KMS-11 (cell line): ENCODE measurements at regions not wholly inside any gene's neighbourhood (a gene's known extent, or its start where the extent isn't known, plus 50 kb on each side); places are given as distances from the start of the nearest gene placed in this dataset.

Experiments used
- H2AFZ ChIP-seq: fragments of 200-600 bp; sonication (generic); 2 replicates; pipeline ENCODE4 v1.6.1; 2016; ENCODE audit warnings: antibody characterized with exemption, mixed run types, low read depth
- H3K27ac ChIP-seq: fragments of 200-600 bp; sonication (generic); 2 replicates; pipeline ENCODE4 v1.6.1; 2016; ENCODE audit warnings: mild to moderate bottlenecking, mixed run types
- H3K27me3 ChIP-seq: fragments of 200-600 bp; sonication (generic); 2 replicates; pipeline ENCODE4 v1.6.1; 2017; ENCODE audit warnings: mild to moderate bottlenecking, low read depth, mixed run types, moderate library complexity; ENCODE audit not compliant: insufficient read depth
- H3K36me3 ChIP-seq: fragments of 200-600 bp; sonication (generic); 2 replicates; pipeline ENCODE4 v1.6.1; 2017; ENCODE audit warnings: mild to moderate bottlenecking, mixed run types; ENCODE audit not compliant: insufficient read depth
- H3K4me1 ChIP-seq: fragments of 200-600 bp; sonication (generic); 2 replicates; pipeline ENCODE4 v1.6.1; 2016; ENCODE audit warnings: mild to moderate bottlenecking, low read depth, mixed run types; ENCODE audit not compliant: poor library complexity, severe bottlenecking
- H3K4me2 ChIP-seq: fragments of 200-600 bp; sonication (generic); 2 replicates; pipeline ENCODE4 v1.7.0; 2016; ENCODE audit warnings: mild to moderate bottlenecking, mixed run types
- H3K4me3 ChIP-seq: fragments of 200-600 bp; sonication (generic); IDR thresholded peaks from 2 replicates; pipeline ENCODE4 v1.6.1; 2017; ENCODE audit warnings: low read depth, low read length, mixed read lengths; ENCODE audit not compliant: insufficient read depth
- H3K79me2 ChIP-seq: fragments of 200-600 bp; sonication (generic); 2 replicates; pipeline ENCODE4 v1.6.1; 2016; ENCODE audit warnings: low read depth, mixed run types; ENCODE audit not compliant: insufficient read depth
- H3K9ac ChIP-seq: fragments of 200-600 bp; sonication (generic); 2 replicates; pipeline ENCODE4 v1.6.1; 2016; ENCODE audit warnings: mild to moderate bottlenecking, mixed run types
- H4K20me1 ChIP-seq: fragments of 200-600 bp; sonication (generic); 2 replicates; pipeline ENCODE4 v1.6.1; 2016; ENCODE audit warnings: mild to moderate bottlenecking, mixed run types; ENCODE audit not compliant: insufficient read depth
- CTCF ChIP-seq: fragments of 200-600 bp; sonication (generic); conservative IDR thresholded peaks from 2 replicates; pipeline ENCODE4 v1.6.1; 2017; ENCODE audit warnings: low read depth, mild to moderate bottlenecking, antibody characterized with exemption, low read length, moderate library complexity, mixed read lengths

GRCh38 chr4:10353110-10353509, 104.1 kb downstream of the ZNF518B start:
- no peaks in the 10 kb centered on the region for H3K27me3 ChIP-seq
- H3K4me1 ChIP-seq, result no peaks in the 10 kb centered on the region
- TF ChIP-seq CTCF, result no peak

GRCh38 chr4:10348241-10348640, 109.0 kb downstream of the ZNF518B start:
- H3K9ac ChIP-seq, result no peak overlapping the region
- no peak for TF ChIP-seq CTCF
- no peak overlapping the region for H3K27ac ChIP-seq
- no peaks in the 10 kb centered on the region for H3K36me3 ChIP-seq
- H2AFZ ChIP-seq, result no peak overlapping the region
- no peaks in the 10 kb centered on the region for H4K20me1 ChIP-seq
- H3K79me2 ChIP-seq, result no peaks in the 10 kb centered on the region
- no peaks in the 10 kb centered on the region for H3K4me1 ChIP-seq
- no peaks in the 10 kb centered on the region for H3K27me3 ChIP-seq
- no peak overlapping the region for H3K4me2 ChIP-seq
- H3K4me3 ChIP-seq, result no peak overlapping the region

More at GRCh38 chr4:10353110-10353509, 104.1 kb downstream of the ZNF518B start:
- no peak overlapping the region for H3K4me2 ChIP-seq
- no peak overlapping the region for H3K27ac ChIP-seq
- no peak overlapping the region for H3K4me3 ChIP-seq
- no peaks in the 10 kb centered on the region for H3K36me3 ChIP-seq
- H3K9ac ChIP-seq, result no peak overlapping the region
- no peaks in the 10 kb centered on the region for H4K20me1 ChIP-seq
- no peaks in the 10 kb centered on the region for H3K79me2 ChIP-seq
- no peak overlapping the region for H2AFZ ChIP-seq

- Histone ChIP-seq H3K4me1 (no peaks in the 10 kb centered on the region), H3K27ac (no peak overlapping the region), H3K79me2 (no peaks in the 10 kb centered on the region), H3K4me3 (no peak overlapping the region), H3K36me3 (no peaks in the 10 kb centered on the region), H3K4me2 (no peak overlapping the region), H3K9ac (no peak overlapping the region), H3K27me3 (no peaks in the 10 kb centered on the region), H4K20me1 (no peaks in the 10 kb centered on the region), H2AFZ (no peak overlapping the region)
- no peak for TF ChIP-seq CTCF
Observed at GRCh38 chr4:10347815-10348214, 109.4 kb downstream of the ZNF518B start.

GRCh38 chr4:10347281-10347795, 109.9 kb downstream of the ZNF518B start:
- Histone ChIP-seq H3K79me2 (no peaks in the 10 kb centered on the region), H2AFZ (no peak overlapping the region), H3K4me2 (no peak overlapping the region), H3K4me3 (no peak overlapping the region), H3K4me1 (no peaks in the 10 kb centered on the region), H3K27me3 (no peaks in the 10 kb centered on the region), H4K20me1 (no peaks in the 10 kb centered on the region), H3K9ac (no peak overlapping the region), H3K27ac (no peak overlapping the region), H3K36me3 (no peaks in the 10 kb centered on the region)
- no peak for TF ChIP-seq CTCF

GRCh38 chr4:10346023-10346422, 111.2 kb downstream of the ZNF518B start:
- Histone ChIP-seq H2AFZ (no peak overlapping the region), H4K20me1 (no peaks in the 10 kb centered on the region), H3K27ac (no peak overlapping the region), H3K79me2 (no peaks in the 10 kb centered on the region), H3K9ac (no peak overlapping the region), H3K4me3 (no peak overlapping the region), H3K4me1 (no peaks in the 10 kb centered on the region), H3K36me3 (no peaks in the 10 kb centered on the region), H3K27me3 (no peaks in the 10 kb centered on the region), H3K4me2 (no peak overlapping the region)
- TF ChIP-seq CTCF, result no peak
